ENCODE measurements at regions not wholly inside any gene's neighbourhood (a gene's known extent, or its start where the extent isn't known, plus 50 kb on each side); places are given as distances from the start of the nearest gene placed in this dataset.

GRCh38 chr20:40630099-40630498 is 58.9 kb downstream of the MAFB start:
- FAIRE-seq: no peak
- Histone ChIP-seq H4K20me1 (replicated peaks; ENCODE audit: control insufficient read depth, extremely low read depth, insufficient read depth, low read length) (no peaks in the 10 kb centered on the region), H3K9me3 (replicated peaks; ENCODE audit: control insufficient read depth, insufficient read depth, low read length) (no peaks in the 10 kb centered on the region), H3K79me2 (ENCODE audit: control insufficient read depth, insufficient read depth, low read length) (no peaks in the 10 kb centered on the region), H3K9me1 (replicated peaks; ENCODE audit: control insufficient read depth, extremely low read depth, insufficient read depth, low read length) (no peaks in the 10 kb centered on the region), H3K4me2 (ENCODE audit: insufficient read depth, low read length) (no peak overlapping the region), H3K4me1 (ENCODE audit: control insufficient read depth, extremely low read depth, insufficient read depth, low read length) (no peaks in the 10 kb centered on the region), H3K27me3 (ENCODE audit: control insufficient read depth in 2 of 2, insufficient read depth in 2 of 2, low read length in 2 of 2) (peaks cover 3 to 4% of the 10 kb centered on the region in 2 experiments), H3K27ac (ENCODE audit: insufficient read depth, low read depth, low read length) (no peak overlapping the region), H3K4me3 (replicated peaks in 1 of 3; ENCODE audit: insufficient read depth in 1 of 3, low read depth in 1 of 3, low read length in 3 of 3) (no peak overlapping the region), H3K36me3 (ENCODE audit: control insufficient read depth in 2 of 2, extremely low read depth in 1 of 2, insufficient read depth in 2 of 2, low read length in 2 of 2) (no peaks in the 10 kb centered on the region), H2AFZ (ENCODE audit: low read depth, low read length) (no peak overlapping the region), H3K9ac (replicated peaks; ENCODE audit: extremely low read depth, insufficient read depth, low read length) (no peak overlapping the region)
- dilution Hi-C loops (cut with MboI; ENCODE audit: extremely low pct_ligation_motif_present, low sequenced_read_pairs): no loop called here
- CTCF ChIA-PET: no interaction called here
- no TSS peak for BruUV-seq (replicated peaks)
- POLR2A ChIA-PET: no interaction called here
- TF ChIP-seq MAX (IDR thresholded peaks at IDR 0.05; ENCODE audit: insufficient read depth, insufficient read length) (no peak), FOS (IDR thresholded peaks at IDR 0.05; ENCODE audit: borderline replicate concordance, insufficient read depth, low read length) (no peak), POLR2AphosphoS5 (IDR thresholded peaks at IDR 0.05; ENCODE audit: insufficient read depth, low read depth, low read length) (no peak), MYC (IDR thresholded peaks at IDR 0.05; ENCODE audit: low read depth, low read length) (no peak), POLR2A (IDR thresholded peaks at IDR 0.05; ENCODE audit: low read depth, low read length) (no peak), GATA2 (IDR thresholded peaks at IDR 0.05; ENCODE audit: insufficient read depth, insufficient read length, low read depth, low read length) (no peak), EZH2 (IDR thresholded peaks at IDR 0.05; ENCODE audit: borderline replicate concordance, low read depth, low read length, severe bottlenecking) (no peak), JUN (IDR thresholded peaks at IDR 0.05; ENCODE audit: borderline replicate concordance, insufficient read depth, insufficient read length, low read depth) (no peak)
- TF ChIP-seq, protein P1, sequence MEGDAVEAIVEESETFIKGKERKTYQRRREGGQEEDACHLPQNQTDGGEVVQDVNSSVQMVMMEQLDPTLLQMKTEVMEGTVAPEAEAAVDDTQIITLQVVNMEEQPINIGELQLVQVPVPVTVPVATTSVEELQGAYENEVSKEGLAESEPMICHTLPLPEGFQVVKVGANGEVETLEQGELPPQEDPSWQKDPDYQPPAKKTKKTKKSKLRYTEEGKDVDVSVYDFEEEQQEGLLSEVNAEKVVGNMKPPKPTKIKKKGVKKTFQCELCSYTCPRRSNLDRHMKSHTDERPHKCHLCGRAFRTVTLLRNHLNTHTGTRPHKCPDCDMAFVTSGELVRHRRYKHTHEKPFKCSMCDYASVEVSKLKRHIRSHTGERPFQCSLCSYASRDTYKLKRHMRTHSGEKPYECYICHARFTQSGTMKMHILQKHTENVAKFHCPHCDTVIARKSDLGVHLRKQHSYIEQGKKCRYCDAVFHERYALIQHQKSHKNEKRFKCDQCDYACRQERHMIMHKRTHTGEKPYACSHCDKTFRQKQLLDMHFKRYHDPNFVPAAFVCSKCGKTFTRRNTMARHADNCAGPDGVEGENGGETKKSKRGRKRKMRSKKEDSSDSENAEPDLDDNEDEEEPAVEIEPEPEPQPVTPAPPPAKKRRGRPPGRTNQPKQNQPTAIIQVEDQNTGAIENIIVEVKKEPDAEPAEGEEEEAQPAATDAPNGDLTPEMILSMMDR (IDR thresholded peaks at IDR 0.05; ENCODE audit: extremely low read depth in 1 of 2, insufficient read depth in 1 of 2, low read depth in 1 of 2, low read length in 2 of 2): no peak
- intact Hi-C loops (cut with micrococcal nuclease): no loop called here
- DNase-seq (ENCODE audit: low read depth, low spot score): no peak
